HG02970 (cell line): ENCODE measurements at regions not wholly inside any gene's neighbourhood (a gene's known extent, or its start where the extent isn't known, plus 50 kb on each side); places are given as distances from the start of the nearest gene placed in this dataset.

Experiments used
- ATAC-seq: cut with Tn5 transposase; IDR thresholded peaks from one replicate; pipeline ENCODE4 v1.9.1; 2021; ENCODE audit warnings: mild to moderate bottlenecking, moderate library complexity, moderate number of reproducible peaks; ENCODE audit not compliant: unreplicated experiment, low FRiP score

DNA sequence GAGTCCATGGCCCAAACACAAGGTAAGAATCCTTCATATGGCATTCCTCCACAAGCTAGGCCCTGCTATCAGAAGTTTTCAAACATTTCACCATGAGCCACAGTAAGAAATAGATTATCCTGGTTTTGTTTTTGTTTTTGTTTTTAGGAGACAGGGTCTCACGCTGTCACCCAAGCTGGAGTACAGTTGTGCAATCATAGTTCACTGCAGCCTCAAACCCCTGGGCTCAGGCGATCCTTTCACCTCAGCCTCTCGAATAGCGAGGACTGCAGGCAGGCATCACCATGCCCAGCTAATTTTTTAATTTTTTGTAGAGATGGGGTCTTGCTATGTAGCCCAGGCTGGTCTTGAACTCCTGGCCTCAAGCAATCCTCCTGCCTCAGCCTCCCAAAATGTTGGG lies 218.8 kb downstream of the TOMM20 start:
- ATAC-seq, result no peak

DNA sequence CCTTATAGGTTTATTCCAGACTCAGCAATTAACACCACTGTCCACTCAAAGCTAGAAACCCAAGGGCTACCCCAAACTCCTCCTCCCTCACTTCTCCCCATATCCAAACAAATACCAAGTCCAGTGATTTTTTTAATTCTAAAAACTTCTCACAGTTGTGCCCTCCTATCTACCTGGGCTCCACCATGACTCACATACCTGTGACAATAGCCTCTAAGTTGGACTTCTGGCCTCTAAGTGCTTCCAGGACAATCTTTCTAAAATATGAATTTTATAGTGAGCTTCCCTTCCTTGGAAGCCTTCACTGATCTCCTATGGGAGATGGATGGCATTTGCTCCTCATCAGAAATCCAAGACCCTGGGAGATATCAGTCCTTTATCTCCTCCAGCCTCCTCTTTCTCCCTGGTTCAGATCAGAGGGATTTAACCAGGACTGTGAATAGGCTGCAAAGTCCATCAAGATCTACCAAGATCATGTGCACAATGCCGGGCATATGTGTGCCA lies 219.3 kb downstream of the TOMM20 start:
- ATAC-seq, result no peak

DNA sequence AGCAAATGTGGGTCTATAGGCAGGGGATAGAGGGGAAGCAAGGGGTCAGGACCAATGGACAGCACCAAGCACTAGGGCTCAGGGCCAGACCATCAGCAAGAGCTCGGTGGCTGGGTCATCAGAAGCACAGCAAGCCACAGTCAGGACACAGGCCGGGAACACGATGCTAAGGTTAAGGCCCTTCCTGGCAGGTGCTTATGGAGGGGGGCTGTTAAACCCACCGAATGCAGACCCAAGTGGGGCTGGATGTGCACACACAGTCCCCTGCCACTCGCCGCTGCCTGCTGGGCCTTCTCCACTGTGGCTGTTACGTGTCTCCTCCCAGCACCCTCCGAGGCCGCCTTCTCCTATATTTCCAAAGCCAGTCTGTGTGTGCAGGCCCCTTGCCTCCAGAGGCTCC lies 220.1 kb downstream of the TOMM20 start:
- ATAC-seq, result no peak

DNA sequence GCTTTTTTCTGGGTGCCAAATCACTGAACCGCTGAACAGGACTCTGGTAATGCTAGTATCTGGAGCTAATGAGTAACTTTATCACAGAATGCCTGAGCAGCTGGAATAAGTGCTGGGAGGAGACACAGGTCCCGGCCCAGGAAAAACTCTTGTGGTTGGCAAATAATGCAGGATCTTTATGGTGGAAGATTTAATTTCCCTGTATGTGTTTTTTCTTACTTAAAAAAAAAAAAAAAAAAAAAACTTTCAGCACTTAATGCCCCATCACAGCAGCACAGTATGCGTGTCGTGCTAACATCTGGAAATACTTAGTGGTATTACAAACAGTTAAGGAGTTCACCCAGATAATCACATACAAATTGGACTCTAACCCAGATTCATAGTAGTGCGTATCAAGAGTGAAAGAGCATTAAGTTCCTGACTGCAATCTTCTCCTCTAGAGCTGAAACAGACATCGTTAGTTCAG lies 220.7 kb downstream of the TOMM20 start:
- no peak for ATAC-seq

DNA sequence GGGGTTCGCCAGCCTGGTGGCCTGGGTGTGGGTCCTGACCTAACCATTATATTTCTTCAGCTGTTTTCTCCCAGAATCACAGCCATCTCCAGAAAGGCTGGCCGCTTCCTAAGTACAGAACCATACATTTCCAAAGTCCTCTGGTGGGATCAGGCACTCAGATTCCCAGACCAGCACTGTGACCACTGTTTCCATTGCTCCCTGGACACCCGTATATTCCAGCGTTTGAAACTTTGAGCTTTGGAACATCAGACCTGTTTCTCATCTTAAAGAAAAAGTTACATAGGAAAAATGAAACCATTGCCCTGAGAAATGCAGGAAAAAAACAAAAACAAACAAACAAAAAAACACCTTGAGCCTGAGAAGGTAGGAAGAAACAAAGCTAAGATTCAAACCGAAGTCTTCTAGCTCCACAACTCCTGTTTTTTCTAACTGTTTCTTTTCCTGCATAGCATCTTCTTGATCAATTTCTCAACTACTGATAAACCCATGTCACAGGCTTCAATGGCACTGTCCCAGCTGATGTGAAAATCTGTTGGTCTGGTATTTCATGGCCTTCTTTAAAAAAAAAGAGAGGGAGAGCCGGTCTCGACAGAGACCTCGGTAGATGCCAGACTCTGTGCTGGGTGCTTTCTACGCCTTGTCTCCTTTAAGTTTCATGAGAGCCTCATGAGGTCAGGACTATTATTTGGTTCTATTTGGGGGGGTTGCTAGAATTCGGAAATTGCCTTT lies 221.3 kb downstream of the TOMM20 start:
- no peak for ATAC-seq

DNA sequence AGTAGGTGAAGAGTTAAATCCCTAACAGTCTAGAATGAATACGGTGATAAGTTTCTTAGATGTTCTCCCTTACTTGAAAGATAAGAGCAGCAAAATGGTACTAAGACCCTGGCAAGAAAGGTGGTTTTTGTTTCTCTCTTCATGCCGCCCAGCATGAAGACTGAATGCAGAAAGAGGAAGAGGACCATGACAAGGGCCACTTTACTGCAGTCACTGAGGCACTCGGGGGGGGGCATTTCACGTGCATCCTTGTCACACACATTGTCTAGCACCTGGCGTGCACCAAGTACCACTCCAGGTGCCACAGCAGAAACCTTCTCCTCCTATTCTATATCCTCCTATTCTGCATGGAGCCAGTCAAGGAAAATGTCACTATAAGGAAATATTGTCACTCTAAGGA lies 222.0 kb downstream of the TOMM20 start:
- no peak for ATAC-seq

DNA sequence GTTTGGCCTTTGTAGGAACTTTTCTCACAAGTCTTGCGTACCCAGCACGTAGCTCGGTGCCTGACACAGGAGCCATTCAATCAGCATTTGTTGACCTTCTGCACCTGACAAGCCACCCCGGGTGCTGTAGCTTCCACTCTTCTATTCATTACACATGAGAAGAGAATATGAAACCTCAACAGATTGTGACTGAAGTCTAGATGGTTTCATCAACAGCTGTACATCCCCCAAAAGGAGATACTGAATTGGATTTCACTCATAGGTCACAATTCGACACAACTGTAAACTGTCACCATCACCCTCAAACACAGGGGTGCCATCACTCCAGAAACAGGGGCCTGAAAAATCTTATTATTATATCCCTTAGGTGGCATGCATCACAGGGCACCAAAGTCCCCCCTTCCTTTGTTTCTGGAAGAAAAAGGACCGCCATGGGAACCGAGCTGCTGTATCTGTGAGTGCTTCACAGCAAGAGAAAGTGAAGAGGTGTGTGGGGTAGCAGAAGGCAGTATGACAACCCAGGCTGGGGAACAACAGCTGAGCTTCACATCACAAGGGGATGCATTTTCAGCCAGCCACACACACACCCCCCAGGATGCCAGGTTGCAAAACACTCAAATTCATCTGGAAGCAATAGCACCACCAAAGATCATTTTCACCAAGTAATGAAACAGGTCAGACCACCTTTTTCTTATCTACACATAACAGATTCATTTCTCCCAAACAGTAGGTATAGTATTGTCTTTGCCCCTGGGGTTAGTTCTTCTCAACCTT lies 225.7 kb downstream of the TOMM20 start:
- ATAC-seq, result no peak

DNA sequence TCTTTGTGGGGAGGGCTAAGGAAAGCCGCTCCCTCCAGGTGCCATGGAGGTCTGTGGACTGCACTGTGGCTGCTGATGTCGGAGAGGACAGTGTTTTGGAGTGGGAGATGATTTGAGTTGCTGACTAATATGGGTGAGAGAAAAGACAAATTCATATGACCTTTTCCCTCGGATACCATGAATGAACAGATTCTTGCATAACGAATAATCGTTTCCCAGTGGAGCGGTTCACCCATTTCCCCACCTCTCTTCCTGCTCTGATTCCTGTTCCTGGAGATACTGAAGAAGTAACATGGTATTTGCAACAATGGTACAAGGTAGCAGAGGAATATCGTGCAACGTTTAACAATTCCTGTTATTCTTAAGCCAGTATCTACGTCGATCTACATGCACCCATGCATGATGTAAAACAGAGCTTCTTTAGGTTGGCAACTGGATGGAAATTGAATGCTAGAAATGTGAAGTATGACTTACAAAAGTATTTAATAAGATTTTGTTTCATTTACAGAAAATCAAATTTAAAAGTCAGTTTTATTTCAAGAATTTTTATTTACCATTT lies 227.1 kb downstream of the TOMM20 start:
- no peak for ATAC-seq

DNA sequence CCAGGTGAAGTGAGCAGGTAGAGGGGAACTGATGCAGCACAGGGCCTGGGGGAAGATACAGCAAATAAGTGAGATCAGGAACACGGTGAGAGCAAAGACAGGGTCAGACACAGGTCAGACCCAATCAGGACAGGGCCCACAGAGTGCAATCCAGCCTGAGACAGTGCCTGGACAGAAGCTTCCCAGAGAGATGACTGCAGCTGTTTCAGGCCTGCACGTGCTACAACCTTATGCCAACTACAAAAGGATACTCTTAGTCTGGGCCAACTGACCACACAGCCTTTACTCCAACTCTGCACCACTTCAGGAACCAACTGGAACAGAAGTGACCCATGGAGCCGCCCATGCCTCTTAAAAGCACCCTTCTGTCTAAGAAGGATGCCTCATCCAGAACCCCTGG lies 228.0 kb downstream of the TOMM20 start:
- no peak for ATAC-seq

DNA sequence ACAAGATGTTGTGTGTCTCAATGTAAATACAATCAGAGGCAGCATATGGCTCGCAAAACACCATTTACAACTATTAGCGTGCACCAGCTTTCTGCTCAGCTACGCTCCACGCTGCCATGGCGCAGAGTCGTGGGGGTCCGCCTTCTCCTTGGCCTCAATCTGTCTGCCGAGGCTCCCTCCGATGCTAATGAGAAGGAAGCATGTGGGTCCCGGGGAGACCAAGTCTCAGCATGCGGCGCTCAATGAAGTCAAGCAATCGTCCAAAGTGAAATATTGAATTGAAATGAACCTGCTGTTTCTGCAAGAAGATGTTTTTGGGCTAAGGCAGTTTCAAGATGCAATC lies 228.9 kb downstream of the TOMM20 start:
- no peak for ATAC-seq

DNA sequence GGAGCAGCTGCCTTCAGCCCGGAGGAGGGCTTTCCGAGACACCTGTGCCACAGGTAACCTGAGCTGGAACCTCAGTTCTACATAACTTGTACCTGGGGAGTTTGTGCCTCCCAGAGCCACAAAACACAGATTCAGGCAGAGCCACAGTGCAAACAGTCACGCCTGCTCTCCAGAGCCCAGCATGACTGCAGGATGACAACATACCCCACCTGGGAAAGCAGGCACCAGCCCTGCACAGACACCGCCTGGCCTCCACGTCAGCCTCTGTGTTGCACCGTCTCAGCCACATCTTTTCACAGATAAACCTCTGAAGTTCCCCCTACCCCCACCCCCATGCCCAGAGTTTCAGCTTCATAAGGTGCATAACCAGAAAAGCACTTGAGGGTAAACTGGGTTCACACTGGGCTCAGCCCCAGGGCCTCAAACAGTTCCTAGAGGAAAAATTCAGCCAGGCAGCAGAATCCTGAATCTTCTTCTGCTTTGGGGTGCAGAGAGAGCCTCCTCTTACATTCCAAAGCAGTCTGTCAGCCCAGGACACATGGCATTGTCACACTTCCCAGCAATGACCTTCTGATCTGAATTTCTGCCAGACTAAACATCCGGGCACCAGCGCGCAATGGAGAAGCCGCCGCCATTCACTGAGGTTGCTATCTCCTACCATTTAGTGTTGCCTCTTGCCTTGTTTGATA lies 229.5 kb downstream of the TOMM20 start:
- ATAC-seq, result no peak

DNA sequence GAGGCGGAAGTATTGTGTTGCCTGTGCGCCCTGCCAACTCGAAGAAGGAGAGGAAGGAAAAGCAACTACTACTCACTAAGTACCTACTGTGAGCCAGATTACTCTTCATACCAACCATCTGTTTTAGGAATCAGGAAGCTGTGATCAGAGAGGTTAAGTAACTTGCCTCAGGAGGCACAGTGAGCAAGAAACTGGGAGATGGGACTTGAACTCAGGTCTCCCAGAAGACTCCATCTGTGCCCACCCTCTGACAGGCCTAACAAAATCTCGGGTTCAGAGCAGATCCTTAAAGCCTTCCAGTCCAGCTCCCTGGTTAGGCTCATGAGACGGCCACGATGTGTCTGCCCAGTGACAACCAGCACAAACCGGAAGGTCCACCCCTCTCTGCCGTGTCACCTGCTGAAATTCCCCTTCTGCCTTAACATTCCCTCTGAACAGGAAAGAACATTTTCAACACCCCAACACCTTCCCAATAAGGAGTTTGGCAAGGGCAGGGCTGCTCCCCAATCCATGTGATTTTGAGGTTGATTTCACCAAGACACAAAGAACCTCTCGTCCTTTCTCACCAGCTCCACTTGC lies 230.1 kb downstream of the TOMM20 start:
- ATAC-seq, result no peak

DNA sequence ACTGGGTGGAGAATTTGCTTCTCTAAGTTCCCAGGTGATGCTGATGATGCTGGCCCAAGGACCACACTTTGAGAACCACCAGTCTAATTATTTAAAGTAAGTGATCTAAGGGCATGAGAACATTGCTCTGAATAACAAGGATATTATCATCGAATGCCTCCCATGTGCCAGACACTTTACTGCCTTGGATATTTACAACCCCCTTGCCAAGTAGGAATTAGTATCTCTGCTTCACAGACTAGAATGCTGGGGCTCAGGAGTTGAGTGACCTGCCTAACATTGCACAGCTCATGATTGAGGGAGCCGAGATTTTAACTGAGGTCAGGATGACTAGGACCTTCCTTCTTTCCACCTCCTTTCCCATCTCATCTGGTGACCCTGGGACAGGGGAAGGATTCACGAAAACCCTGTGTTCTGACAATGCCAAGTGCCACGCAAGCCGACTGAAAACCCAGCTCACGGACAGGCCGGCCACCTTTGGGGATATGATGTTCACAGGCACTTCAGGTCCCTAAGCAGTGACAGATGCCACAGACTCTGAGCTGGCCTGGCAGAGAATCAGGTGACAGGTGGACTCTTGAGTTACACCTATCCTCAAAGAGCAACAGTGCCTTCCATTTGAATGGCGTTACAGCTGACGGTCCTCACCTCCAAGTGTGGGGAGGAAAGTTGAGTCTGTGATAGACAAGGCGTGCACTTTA lies 230.7 kb downstream of the TOMM20 start:
- ATAC-seq, result no peak

DNA sequence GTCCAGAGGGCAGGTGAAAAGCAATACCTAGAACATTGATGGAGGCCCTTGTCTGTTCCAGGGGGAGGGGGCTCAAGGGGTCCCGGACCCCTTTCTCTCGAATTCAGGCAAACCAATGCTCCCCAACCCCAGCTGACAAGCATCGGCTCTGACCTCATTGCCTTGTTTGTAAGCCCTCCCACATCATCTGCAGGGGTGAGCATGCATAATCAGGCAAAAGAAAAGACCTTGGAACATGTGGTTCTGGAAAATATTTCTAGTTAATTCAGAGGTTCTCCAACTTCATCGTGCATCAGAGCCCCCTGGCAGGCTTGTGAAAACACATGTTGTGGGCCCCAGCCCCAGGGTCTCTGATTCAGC lies 231.3 kb downstream of the TOMM20 start:
- no peak for ATAC-seq

DNA sequence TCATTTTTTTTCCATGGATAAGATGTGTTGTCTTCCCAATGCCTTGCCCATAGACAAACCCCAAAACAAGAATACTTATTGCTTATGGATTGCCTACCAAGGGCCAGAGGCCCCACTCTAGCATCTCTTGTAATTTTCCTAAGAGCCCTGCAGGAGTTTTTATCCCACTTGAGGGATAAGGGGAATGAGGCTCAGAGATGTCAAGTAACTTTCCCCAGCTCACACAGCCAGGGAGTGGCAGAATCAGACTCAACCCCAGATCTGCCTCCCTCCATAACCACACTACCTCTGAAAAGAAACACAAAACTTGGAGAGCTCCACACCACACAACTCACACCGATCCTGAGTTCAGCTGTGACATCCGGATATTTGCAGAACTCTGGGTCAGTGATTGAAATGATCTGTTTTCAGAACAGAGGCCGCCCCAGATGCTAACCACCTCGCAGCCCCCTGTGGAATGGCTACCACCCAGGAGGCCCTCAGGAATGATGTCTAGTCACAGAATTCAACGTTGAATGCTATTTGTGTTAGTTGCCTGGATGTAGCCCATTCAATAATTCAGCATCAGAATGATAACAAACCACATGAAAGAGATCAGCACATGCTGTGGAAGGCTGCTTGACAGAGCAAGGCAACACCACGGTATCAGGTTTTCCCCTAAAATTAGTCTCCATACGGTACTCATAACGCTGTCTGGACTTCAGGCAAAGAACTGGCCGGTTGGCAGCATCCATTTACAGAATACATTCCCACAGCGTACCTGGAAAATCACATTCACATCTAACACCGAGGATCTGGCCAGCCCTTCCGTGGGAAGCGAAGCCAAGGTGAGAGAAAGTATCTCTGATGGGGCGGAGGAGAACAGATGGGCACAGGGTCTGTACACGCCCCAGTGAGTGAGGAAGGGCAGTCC lies 231.9 kb downstream of the TOMM20 start:
- no peak for ATAC-seq

DNA sequence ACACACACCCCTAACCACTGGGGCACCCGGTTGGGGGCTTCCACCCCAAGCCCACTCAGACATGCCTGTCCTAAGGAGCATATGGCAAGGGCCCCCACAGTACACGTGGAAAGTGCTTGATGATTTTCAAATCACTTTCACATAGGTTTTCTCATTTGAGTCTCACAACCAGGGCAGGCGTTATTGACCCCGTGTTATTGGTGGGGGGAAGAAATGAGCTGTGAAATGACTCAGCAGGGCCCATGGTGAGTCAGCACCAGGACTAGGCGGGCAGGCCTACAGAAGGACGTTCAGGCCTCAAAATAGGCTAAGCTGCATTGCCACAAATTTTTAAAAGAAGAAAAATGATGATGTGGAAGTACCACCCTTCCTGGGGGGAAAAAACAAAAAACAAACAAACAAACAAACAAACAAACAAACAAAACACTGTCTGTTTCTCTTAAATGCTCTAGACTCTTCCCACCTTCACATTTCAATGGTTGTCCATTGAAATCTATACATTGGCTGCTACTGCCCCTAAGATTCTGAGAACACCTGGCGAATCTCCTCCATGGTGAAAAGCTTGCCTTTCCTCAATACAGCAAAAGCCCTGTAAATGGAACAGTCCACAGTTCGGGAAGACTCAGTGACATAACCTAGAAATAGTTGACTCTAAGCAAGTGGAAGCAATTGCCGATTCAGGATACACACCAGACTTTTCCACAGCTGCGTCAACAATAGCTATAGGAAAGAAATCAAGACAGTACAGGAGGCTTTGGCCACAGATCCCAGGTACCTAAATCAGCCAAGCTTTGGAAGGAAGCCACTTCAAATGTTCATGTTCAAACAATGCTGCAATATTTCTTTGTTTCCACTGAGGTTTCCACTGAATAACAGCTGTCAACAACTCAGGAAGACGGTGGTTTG lies 234.7 kb downstream of the TOMM20 start:
- ATAC-seq, result no peak

DNA sequence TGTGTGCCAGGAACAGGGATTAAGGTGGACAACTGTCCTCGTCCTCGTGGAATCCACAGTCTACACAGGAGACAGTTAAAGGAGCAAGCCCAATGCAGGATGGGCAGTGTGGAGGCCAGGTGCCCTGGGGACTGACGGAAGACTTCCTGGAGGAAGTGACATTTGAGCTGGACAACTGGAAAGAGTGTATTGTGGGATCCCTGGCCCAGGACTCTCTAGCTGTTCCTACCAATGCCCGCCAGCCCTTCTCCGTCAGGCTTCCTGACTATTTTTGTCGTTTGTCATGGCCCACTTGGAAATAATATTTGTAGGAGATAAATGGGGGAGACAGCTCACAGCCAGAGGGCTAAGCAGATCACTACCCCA lies 235.3 kb downstream of the TOMM20 start:
- ATAC-seq, result no peak

DNA sequence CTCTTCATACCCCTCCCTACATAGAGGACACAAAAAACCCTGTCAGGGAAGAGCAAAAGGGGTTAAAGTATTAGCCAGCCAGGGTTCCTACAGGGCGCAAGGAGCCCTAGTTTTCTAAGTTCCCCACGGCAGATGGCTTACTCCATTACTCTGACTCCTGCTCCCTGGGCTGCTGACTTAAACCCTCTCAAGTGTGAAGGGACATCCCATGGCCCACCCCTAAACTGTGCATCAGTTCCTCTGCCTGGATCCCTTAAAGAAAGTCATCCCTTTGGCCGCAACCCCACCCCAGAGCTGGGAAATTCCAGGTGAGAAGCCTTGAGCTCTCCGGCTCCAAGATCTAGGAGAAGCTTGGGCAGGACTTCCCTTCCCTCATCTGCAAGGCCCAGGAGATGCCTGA lies 236.0 kb downstream of the TOMM20 start:
- no peak for ATAC-seq
